ENCODE measurements at regions not wholly inside any gene's neighbourhood (a gene's known extent, or its start where the extent isn't known, plus 50 kb on each side); places are given as distances from the start of the nearest gene placed in this dataset.

GRCh38 chr1:229194096-229194495 is 76.8 kb upstream of the RAB4A start:
- TF ChIP-seq, protein P1, sequence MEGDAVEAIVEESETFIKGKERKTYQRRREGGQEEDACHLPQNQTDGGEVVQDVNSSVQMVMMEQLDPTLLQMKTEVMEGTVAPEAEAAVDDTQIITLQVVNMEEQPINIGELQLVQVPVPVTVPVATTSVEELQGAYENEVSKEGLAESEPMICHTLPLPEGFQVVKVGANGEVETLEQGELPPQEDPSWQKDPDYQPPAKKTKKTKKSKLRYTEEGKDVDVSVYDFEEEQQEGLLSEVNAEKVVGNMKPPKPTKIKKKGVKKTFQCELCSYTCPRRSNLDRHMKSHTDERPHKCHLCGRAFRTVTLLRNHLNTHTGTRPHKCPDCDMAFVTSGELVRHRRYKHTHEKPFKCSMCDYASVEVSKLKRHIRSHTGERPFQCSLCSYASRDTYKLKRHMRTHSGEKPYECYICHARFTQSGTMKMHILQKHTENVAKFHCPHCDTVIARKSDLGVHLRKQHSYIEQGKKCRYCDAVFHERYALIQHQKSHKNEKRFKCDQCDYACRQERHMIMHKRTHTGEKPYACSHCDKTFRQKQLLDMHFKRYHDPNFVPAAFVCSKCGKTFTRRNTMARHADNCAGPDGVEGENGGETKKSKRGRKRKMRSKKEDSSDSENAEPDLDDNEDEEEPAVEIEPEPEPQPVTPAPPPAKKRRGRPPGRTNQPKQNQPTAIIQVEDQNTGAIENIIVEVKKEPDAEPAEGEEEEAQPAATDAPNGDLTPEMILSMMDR (IDR thresholded peaks at IDR 0.05): no peak
- no peak for TF ChIP-seq POLR2AphosphoS5 (IDR thresholded peaks at IDR 0.05)

Measured in upper lobe of left lung (tissue), 4 donors.